DOHH2 (cell line): ENCODE measurements at regions not wholly inside any gene's neighbourhood (a gene's known extent, or its start where the extent isn't known, plus 50 kb on each side); places are given as distances from the start of the nearest gene placed in this dataset.

Experiments used
- H3F3A ChIP-seq: fragments of 200-600 bp; sonication (generic), shearing (Covaris generic); 2 replicates; pipeline ENCODE4 v1.6.0; 2016; ENCODE audit warnings: antibody characterized with exemption, mild to moderate bottlenecking; ENCODE audit not compliant: control insufficient read depth, insufficient read depth
- H3K27ac ChIP-seq: fragments of 200-600 bp; sonication (generic); 2 replicates; pipeline ENCODE4 v1.5.1; 2014; ENCODE audit warnings: low read depth, mild to moderate bottlenecking, low read length, moderate library complexity
- H3K27me3 ChIP-seq: fragments of 200-600 bp; sonication (generic); 2 replicates; pipeline ENCODE4 v1.6.1; 2014; ENCODE audit warnings: mild to moderate bottlenecking, low read length, mixed read lengths; ENCODE audit not compliant: control insufficient read depth
- H3K36me3 ChIP-seq: fragments of 200-600 bp; sonication (generic); 2 replicates; pipeline ENCODE4 v1.6.1; 2014; ENCODE audit warnings: mild to moderate bottlenecking, low read length, moderate library complexity, mixed read lengths; ENCODE audit not compliant: control insufficient read depth
- H3K4me1 ChIP-seq: fragments of 200-600 bp; sonication (generic); 2 replicates; pipeline ENCODE4 v1.6.1; 2014; ENCODE audit warnings: mild to moderate bottlenecking, low read length, mixed read lengths; ENCODE audit not compliant: control insufficient read depth
- H3K4me2 ChIP-seq: fragments of 200-600 bp; sonication (generic); 2 replicates; pipeline ENCODE4 v1.6.0; 2014; ENCODE audit warnings: mild to moderate bottlenecking, low read length, moderate library complexity
- H3K4me3 ChIP-seq: fragments of 200-600 bp; sonication (generic); 2 replicates; pipeline ENCODE4 v1.5.1; 2014; ENCODE audit warnings: mild to moderate bottlenecking, low read length, mixed read lengths
- H3K79me2 ChIP-seq: fragments of 200-600 bp; sonication (generic); 2 replicates; pipeline ENCODE4 v1.6.1; 2014; ENCODE audit warnings: mild to moderate bottlenecking, low read length, mixed read lengths; ENCODE audit not compliant: control insufficient read depth
- H3K9me2 ChIP-seq: fragments of 200-600 bp; sonication (generic); replicated peaks from 2 replicates; pipeline ENCODE4 v1.6.1; 2014; ENCODE audit warnings: mild to moderate bottlenecking, low read length, mixed read lengths; ENCODE audit not compliant: control insufficient read depth
- H3K9me3 ChIP-seq: fragments of 200-600 bp; sonication (generic); 2 replicates; pipeline ENCODE4 v1.6.1; 2014; ENCODE audit warnings: antibody characterized with exemption, low read length, mixed read lengths; ENCODE audit not compliant: control insufficient read depth, insufficient read depth
- H4K20me1 ChIP-seq: fragments of 200-600 bp; sonication (generic); 2 replicates; pipeline ENCODE4 v1.6.0; 2014; ENCODE audit warnings: low read depth, mild to moderate bottlenecking, antibody characterized with exemption, low read length, moderate library complexity; ENCODE audit not compliant: control insufficient read depth, insufficient read depth
- CTCF ChIP-seq: fragments of 200-600 bp; sonication (generic); IDR thresholded peaks from one replicate; pipeline ENCODE4 v1.5.1; 2014; ENCODE audit warnings: antibody characterized with exemption, mild to moderate bottlenecking, low read depth, low read length; ENCODE audit not compliant: poor library complexity, severe bottlenecking
- EZH2phosphoT487 ChIP-seq: fragments of 200-600 bp; sonication (generic); IDR thresholded peaks from 2 replicates; pipeline ENCODE4 v1.6.1; 2017; ENCODE audit warnings: borderline replicate concordance, mild to moderate bottlenecking, antibody characterized with exemption, low read length, moderate library complexity, mixed read lengths

GRCh38 chr2:15726321-15727057 lies 134.8 kb downstream of the DDX1 start:
- no peaks in the 10 kb centered on the region for H3F3A ChIP-seq
- H3K27me3 ChIP-seq: no peaks in the 10 kb centered on the region; the same call in 1 of the 2 replicates
- H3K4me3 ChIP-seq: no peak overlapping the region
- no peak overlapping the region for H3K4me2 ChIP-seq
- no peaks in the 10 kb centered on the region for H3K36me3 ChIP-seq
- H3K4me1 ChIP-seq: no peaks in the 10 kb centered on the region
- TF ChIP-seq EZH2phosphoT487 (no peak), CTCF (no peak)
- no peaks in the 10 kb centered on the region for H4K20me1 ChIP-seq
- H3K27ac ChIP-seq: no peak overlapping the region
- no peaks in the 10 kb centered on the region for H3K9me3 ChIP-seq
- no peaks in the 10 kb centered on the region for H3K9me2 ChIP-seq
- H3K79me2 ChIP-seq: no peaks in the 10 kb centered on the region

- no peak overlapping the region for H3K4me3 ChIP-seq
- H3K27me3 ChIP-seq: no peaks in the 10 kb centered on the region; the same call in 1 of the 2 replicates
- H3K27ac ChIP-seq: no peak overlapping the region
- TF ChIP-seq EZH2phosphoT487: no peak
- no peak for TF ChIP-seq CTCF
- no peaks in the 10 kb centered on the region for H3K9me3 ChIP-seq
- no peaks in the 10 kb centered on the region for H4K20me1 ChIP-seq
- no peak overlapping the region for H3K4me2 ChIP-seq
- H3K36me3 ChIP-seq: no peaks in the 10 kb centered on the region
- H3K4me1 ChIP-seq: peaks cover 6% of the 10 kb centered on the region; the same call in 1 of the 2 replicates
- H3K79me2 ChIP-seq: no peaks in the 10 kb centered on the region
- no peaks in the 10 kb centered on the region for H3K9me2 ChIP-seq
- H3F3A ChIP-seq: no peaks in the 10 kb centered on the region
These were observed 136.0 kb downstream of the DDX1 start for GRCh38 chr2:15727396-15728244.

DNA sequence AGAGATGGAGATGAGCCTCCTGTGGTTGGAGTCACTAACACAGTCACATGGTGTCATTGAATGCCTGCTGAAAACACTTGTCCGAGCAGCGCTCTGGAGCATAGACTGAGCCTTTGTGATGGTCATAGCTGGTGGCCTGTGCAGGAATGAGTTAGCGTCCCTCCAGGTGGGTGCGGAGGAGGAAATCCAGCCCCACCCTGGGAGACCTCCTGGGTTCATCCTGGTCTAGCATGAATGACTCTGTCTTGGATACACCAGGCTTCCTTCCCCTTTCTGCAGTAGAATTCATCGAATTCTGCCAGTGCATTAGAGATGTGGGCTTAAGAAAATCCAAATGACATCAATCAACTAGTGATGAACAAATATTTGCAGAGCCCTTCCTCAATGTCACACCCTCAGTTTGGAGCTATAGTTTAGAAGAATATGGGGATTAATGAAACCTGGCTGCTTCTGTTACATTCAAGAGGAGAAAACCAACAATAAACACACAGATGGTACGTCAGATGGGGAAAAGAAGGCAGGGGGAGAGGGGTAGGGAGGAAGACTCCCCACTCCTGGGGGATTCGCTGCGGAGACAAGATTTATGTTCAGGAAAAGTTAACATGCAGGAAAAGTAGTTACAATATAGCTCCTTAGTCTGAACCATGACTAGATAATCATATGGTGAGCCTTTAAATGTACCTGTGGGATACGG lies 136.7 kb downstream of the DDX1 start:
- no peaks in the 10 kb centered on the region; the same call in 1 of the 2 replicates for H3K27me3 ChIP-seq
- H3K79me2 ChIP-seq: no peaks in the 10 kb centered on the region
- no peaks in the 10 kb centered on the region for H3K36me3 ChIP-seq
- H4K20me1 ChIP-seq: no peaks in the 10 kb centered on the region
- H3K9me3 ChIP-seq: no peaks in the 10 kb centered on the region
- H3K4me1 ChIP-seq: peaks cover 6% of the 10 kb centered on the region; the same call in 1 of the 2 replicates
- no peak overlapping the region for H3K27ac ChIP-seq
- H3F3A ChIP-seq: no peaks in the 10 kb centered on the region
- H3K4me3 ChIP-seq: no peak overlapping the region
- no peak for TF ChIP-seq EZH2phosphoT487
- H3K9me2 ChIP-seq: no peaks in the 10 kb centered on the region
- no peak overlapping the region for H3K4me2 ChIP-seq
